Tibial artery (tissue), 4 donors: ENCODE measurements at regions not wholly inside any gene's neighbourhood (a gene's known extent, or its start where the extent isn't known, plus 50 kb on each side); places are given as distances from the start of the nearest gene placed in this dataset.

Experiments used
- DNase-seq, 2 donors: peaks; one replicate each; pipeline ENCODE4 v3.0.0-alpha.2; 2019
- H3K27ac ChIP-seq, 2 donors: fragments of 200-600 bp; sonication (generic) in 1 of 2; 1 replicate in 1 of 2; 2 replicates in 1 of 2; pipeline ENCODE4 v1.5.1; 2018 to 2019; ENCODE audit warnings: mild to moderate bottlenecking in 1 of 2
- H3K27me3 ChIP-seq, 2 donors: fragments of 200-600 bp; sonication (generic) in 1 of 2; one replicate each; pipeline versions ENCODE4 v1.5.1 to v1.6.0; 2016 to 2019
- H3K36me3 ChIP-seq, 3 donors: fragments of 200-600 bp; sonication (generic) in 2 of 3; one replicate each; pipeline ENCODE4 v1.5.1; 2016 to 2019; ENCODE audit warnings: mild to moderate bottlenecking in 2 of 3
- H3K4me1 ChIP-seq, 4 donors: fragments of 200-600 bp; sonication (generic) in 2 of 4; 1 replicate in 3 of 4; 2 replicates in 1 of 4; pipeline ENCODE4 v1.5.1; 2016 to 2019
- H3K4me3 ChIP-seq, 2 donors: fragments of 200-600 bp; sonication (generic) in 1 of 2; 1 replicate in 1 of 2; 2 replicates in 1 of 2; pipeline ENCODE4 v1.5.1; 2018 to 2019; ENCODE audit warnings: mild to moderate bottlenecking in 2 of 2
- H3K9me3 ChIP-seq, 3 donors: fragments of 200-600 bp; sonication (generic) in 1 of 3; one replicate each; pipeline ENCODE4 v1.5.1; 2016 to 2019
- intact Hi-C: fragments of 100-400 bp; cut with DNase I; formaldehyde crosslinking; loops from one replicate; pipeline ENCODE4 v1.15.0; 2023; ENCODE audit warnings: low total_unique reads
- TF ChIP-seq, protein P1 (sequence below), 2 experiments: fragments of 200-600 bp in 1 of 2; fragments of 450-650 bp in 1 of 2; IDR thresholded peaks; one replicate each; pipeline ENCODE4 v1.5.1; 2017 to 2019; ENCODE audit warnings: antibody characterized with exemption in 2 of 2, mild to moderate bottlenecking in 1 of 2, moderate library complexity in 1 of 2

GRCh38 chr5:83889971-83890745 is 169.5 kb upstream of the HAPLN1 start:
- no peak for DNase-seq

DNA sequence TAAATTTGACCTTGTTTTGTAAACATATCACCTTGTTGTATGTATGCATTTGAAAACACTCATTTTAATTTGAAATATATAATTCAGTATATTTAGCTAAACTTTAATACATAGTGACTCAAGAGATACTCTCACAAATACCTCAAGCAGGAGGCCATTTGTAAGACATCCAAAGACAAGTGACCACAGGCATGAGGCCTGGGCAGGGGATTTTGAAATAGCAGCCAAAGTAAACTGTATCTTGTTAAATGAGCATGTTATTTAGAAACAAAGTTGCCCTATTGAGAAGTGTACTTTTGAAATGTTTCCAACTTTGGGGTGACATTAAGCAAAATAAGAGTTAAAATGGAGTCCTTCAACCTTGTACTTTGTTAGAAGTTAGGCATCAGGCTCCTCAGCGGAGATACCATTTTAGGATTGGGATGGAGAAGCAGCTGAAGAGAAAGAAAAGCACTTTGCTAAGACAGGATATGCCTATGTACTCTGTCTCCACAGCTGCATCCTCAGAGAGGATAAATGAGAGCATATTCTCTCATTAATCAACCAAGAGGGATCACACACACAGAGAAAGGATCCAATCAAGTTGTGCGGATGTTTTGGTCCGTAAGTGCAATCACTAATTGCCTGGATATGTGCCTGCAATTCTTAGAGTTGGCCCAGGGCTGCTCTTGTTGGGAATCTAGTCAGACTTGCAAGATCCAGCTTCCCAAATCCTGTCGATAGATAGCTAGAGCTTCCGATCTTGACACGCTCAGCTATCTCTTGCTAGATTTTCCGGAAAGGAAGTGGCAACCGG is 157.5 kb upstream of the HAPLN1 start:
- no peak overlapping the region for H3K4me3 ChIP-seq
- intact Hi-C loops = no loop called here

More at GRCh38 chr5:83889971-83890745, 169.5 kb upstream of the HAPLN1 start:
- H3K27me3 ChIP-seq = no peaks in the 10 kb centered on the region
- no peaks in the 10 kb centered on the region for H3K36me3 ChIP-seq
- intact Hi-C loops = no loop called here
- no peak overlapping the region for H3K4me3 ChIP-seq
- no peak overlapping the region for H3K27ac ChIP-seq
- no peaks in the 10 kb centered on the region for H3K4me1 ChIP-seq
- TF ChIP-seq, protein P1, sequence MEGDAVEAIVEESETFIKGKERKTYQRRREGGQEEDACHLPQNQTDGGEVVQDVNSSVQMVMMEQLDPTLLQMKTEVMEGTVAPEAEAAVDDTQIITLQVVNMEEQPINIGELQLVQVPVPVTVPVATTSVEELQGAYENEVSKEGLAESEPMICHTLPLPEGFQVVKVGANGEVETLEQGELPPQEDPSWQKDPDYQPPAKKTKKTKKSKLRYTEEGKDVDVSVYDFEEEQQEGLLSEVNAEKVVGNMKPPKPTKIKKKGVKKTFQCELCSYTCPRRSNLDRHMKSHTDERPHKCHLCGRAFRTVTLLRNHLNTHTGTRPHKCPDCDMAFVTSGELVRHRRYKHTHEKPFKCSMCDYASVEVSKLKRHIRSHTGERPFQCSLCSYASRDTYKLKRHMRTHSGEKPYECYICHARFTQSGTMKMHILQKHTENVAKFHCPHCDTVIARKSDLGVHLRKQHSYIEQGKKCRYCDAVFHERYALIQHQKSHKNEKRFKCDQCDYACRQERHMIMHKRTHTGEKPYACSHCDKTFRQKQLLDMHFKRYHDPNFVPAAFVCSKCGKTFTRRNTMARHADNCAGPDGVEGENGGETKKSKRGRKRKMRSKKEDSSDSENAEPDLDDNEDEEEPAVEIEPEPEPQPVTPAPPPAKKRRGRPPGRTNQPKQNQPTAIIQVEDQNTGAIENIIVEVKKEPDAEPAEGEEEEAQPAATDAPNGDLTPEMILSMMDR (IDR thresholded peaks at IDR 0.05) = no peak
- H3K9me3 ChIP-seq = no peaks in the 10 kb centered on the region

DNA sequence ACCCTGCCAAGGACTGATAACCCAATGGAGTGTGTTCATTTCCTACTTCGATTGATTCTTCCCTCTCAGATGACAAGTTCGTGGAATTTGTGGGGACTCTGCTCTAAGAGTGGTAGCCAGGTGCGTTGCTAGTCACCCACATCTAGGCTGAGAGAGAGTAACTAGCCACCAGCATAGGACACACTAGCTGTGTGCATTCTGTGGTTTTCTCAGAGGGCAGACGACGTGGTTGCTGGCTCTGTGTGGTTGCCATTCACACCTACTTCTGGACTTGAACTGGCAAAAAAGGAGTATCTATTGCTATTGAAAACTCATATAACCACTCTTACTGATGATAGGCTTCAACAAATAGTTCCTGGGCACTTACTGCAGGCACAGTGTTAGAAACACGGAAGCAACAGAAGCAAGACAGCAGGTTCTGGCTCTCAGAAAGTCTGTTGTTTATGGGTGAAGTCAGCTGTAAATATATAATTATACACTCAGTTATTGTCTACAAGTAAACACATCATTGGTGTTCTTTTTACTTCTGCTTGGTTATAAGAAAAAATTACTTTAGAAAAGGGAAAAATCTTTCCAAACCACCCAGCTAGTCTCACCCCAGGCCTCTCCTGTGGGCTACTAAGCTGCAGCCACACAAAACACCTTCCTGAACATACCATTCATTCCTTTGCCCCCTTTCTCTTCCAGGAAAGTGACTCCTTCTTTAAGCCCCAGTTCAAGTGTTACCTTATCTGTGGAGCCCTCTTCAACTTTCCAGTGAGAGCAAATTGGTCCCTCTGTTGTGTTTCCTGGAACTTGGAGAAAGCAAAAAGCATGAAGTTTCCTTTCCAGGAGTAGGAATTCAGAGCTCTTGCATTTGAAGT is 151.1 kb upstream of the HAPLN1 start:
- DNase-seq = no peak
- Histone ChIP-seq H3K27ac (no peak overlapping the region), H3K27me3 (no peaks in the 10 kb centered on the region), H3K36me3 (no peaks in the 10 kb centered on the region), H3K4me1 (no peaks in the 10 kb centered on the region), H3K4me3 (no peak overlapping the region), H3K9me3 (no peaks in the 10 kb centered on the region)
- intact Hi-C loops = no loop called here
- TF ChIP-seq, protein P1 (IDR thresholded peaks at IDR 0.05) = no peak

More for the DNA sequence above, 157.5 kb upstream of the HAPLN1 start:
- H3K4me1 ChIP-seq = no peaks in the 10 kb centered on the region
- no peaks in the 10 kb centered on the region for H3K9me3 ChIP-seq
- H3K27ac ChIP-seq = no peak overlapping the region
- no peak for DNase-seq
- TF ChIP-seq, protein P1 (IDR thresholded peaks at IDR 0.05) = no peak
- H3K27me3 ChIP-seq = no peaks in the 10 kb centered on the region
- H3K36me3 ChIP-seq = no peaks in the 10 kb centered on the region

- no peaks in the 10 kb centered on the region for H3K9me3 ChIP-seq
- no peak overlapping the region for H3K4me3 ChIP-seq
- no peak overlapping the region for H3K27ac ChIP-seq
- intact Hi-C loops = no loop called here
- H3K4me1 ChIP-seq = no peaks in the 10 kb centered on the region
- H3K27me3 ChIP-seq = no peaks in the 10 kb centered on the region
- no peaks in the 10 kb centered on the region for H3K36me3 ChIP-seq
- DNase-seq = no peak
- TF ChIP-seq, protein P1 (IDR thresholded peaks at IDR 0.05) = no peak
Measured at GRCh38 chr5:83866181-83866580, 145.5 kb upstream of the HAPLN1 start.

GRCh38 chr5:83865579-83865978 is 144.9 kb upstream of the HAPLN1 start:
- no peak for DNase-seq
- Histone ChIP-seq H3K36me3 (no peaks in the 10 kb centered on the region), H3K4me1 (no peaks in the 10 kb centered on the region), H3K27me3 (no peaks in the 10 kb centered on the region), H3K27ac (no peak overlapping the region), H3K4me3 (no peak overlapping the region), H3K9me3 (no peaks in the 10 kb centered on the region)
- intact Hi-C loops = no loop called here
- TF ChIP-seq, protein P1 (IDR thresholded peaks at IDR 0.05) = no peak
